K562 (cell line): ENCODE measurements at regions not wholly inside any gene's neighbourhood (a gene's known extent, or its start where the extent isn't known, plus 50 kb on each side); places are given as distances from the start of the nearest gene placed in this dataset.

Experiments used
- ATAC-seq: fragments of 200-7000 bp; cut with Tn5 transposase; 3 replicates; pipeline ENCODE4 v1.9.1; 2020; ENCODE audit warnings: moderate library complexity
- BruUV-seq: library from RNA; stranded (reverse); fragments of 400-500 nt; replicated peaks from 2 replicates; lab custom pipeline; 2021; lab: Mats Ljungman, UMichigan
- CTCF ChIA-PET: fragments of 300-600 bp; formaldehyde crosslinking; extraction: SDS; loops from one replicate; lab custom pipeline; 2021; ENCODE audit warnings: low intra/inter-chr PET ratio; lab: Yijun Ruan, JAX
- POLR2A ChIA-PET: fragments of 300-600, 350-650 bp; sonication (Branson Sonifier 250); formaldehyde crosslinking; extraction: SDS; loops from one replicate; lab custom pipeline; 2021; ENCODE audit warnings: antibody characterized with exemption, inconsistent platforms; lab: Yijun Ruan, JAX
- DNase-seq, 4 experiments: peaks; one replicate each; pipeline versions ENCODE4 v3.0.0 to v3.0.0-alpha.2; 2011 to 2018; ENCODE audit warnings: low spot score in 3 of 4, mixed read lengths in 3 of 4; ENCODE audit errors: extremely low read depth in 1 of 4
- FAIRE-seq: peaks from 2 replicates; lab custom pipeline; 2011; peaks lifted over from hg19 to GRCh38; lab: Jason Lieb, UNC
- H2AFZ ChIP-seq: 2 replicates; pipeline ENCODE4 v1.6.0; 2011; ENCODE audit warnings: low read depth, low read length, control low read depth, inconsistent platforms
- H3K27ac ChIP-seq: fragments of 200-600 bp; 3 replicates; pipeline ENCODE4 v1.8.0; 2011; ENCODE audit warnings: low read depth, mild to moderate bottlenecking, control low read depth, inconsistent platforms, low read length, moderate library complexity, mixed read lengths; ENCODE audit errors: extremely low read depth
- H3K27me3 ChIP-seq, 2 experiments: fragments of 300-600 bp in 1 of 2; 2 replicates in 1 of 2; 3 replicates in 1 of 2; pipeline versions ENCODE4 v1.6.0 to v1.8.0; 2011; ENCODE audit warnings: inconsistent platforms in 2 of 2, low read length in 2 of 2, mild to moderate bottlenecking in 1 of 2, mixed read lengths in 1 of 2, moderate library complexity in 1 of 2; ENCODE audit not compliant: control insufficient read depth in 2 of 2, insufficient read depth in 2 of 2
- H3K36me3 ChIP-seq: fragments of 300-600 bp; 3 replicates; pipeline ENCODE4 v1.8.0; 2011; ENCODE audit warnings: mild to moderate bottlenecking, low read length, inconsistent platforms; ENCODE audit not compliant: control insufficient read depth, insufficient read depth
- H3K4me1 ChIP-seq, 2 experiments: fragments of 200-600 bp in 1 of 2; replicated peaks in 1 of 2; 2 replicates in 1 of 2; 3 replicates in 1 of 2; pipeline versions ENCODE4 v1.5.1 to v1.8.0; 2011; ENCODE audit warnings: inconsistent platforms in 2 of 2, low read length in 2 of 2, mild to moderate bottlenecking in 1 of 2, mixed read lengths in 1 of 2, moderate library complexity in 1 of 2; ENCODE audit not compliant: control insufficient read depth in 2 of 2, insufficient read depth in 2 of 2
- H3K4me2 ChIP-seq: 2 replicates; pipeline ENCODE4 v1.6.1; 2011; ENCODE audit warnings: low read length, control low read depth, inconsistent platforms, mixed read lengths; ENCODE audit not compliant: insufficient read depth
- H3K4me3 ChIP-seq: fragments of 200-600 bp; sonication (generic), shearing (Covaris generic); 2 replicates; pipeline ENCODE4 v1.5.1; 2016; ENCODE audit warnings: control low read depth, inconsistent platforms
- H3K79me2 ChIP-seq: fragments of 200-600 bp; 3 replicates; pipeline ENCODE4 v1.8.0; 2011; ENCODE audit warnings: low read length, inconsistent platforms; ENCODE audit not compliant: control insufficient read depth, insufficient read depth
- H3K9ac ChIP-seq, 2 experiments: 2 replicates each; pipeline versions ENCODE4 v1.6.0 to v1.6.1; 2011; ENCODE audit warnings: low read depth in 2 of 2, low read length in 2 of 2, control low read depth in 1 of 2, inconsistent platforms in 1 of 2, mild to moderate bottlenecking in 1 of 2, mixed read lengths in 1 of 2; ENCODE audit not compliant: insufficient read depth in 1 of 2
- H3K9me1 ChIP-seq: one replicate; pipeline ENCODE4 v1.6.0; 2011; ENCODE audit warnings: inconsistent platforms, mild to moderate bottlenecking, low read length, moderate library complexity; ENCODE audit not compliant: control insufficient read depth, insufficient read depth
- H3K9me3 ChIP-seq: replicated peaks from 2 replicates; pipeline ENCODE4 v1.5.1; 2011; ENCODE audit warnings: low read depth, low read length, inconsistent platforms; ENCODE audit not compliant: control insufficient read depth, insufficient read depth
- H4K20me1 ChIP-seq: replicated peaks from 2 replicates; pipeline ENCODE4 v1.6.1; 2011; ENCODE audit warnings: low read length, inconsistent platforms, mixed read lengths; ENCODE audit not compliant: control insufficient read depth, insufficient read depth
- DACH1 ChIP-seq: fragments of 450-650 bp; IDR thresholded peaks from 2 replicates; pipeline ENCODE4 v1.6.1; 2018; ENCODE audit not compliant: partially characterized antibody
- ETV1 ChIP-seq: fragments of 450-650 bp; conservative IDR thresholded peaks from 2 replicates; pipeline ENCODE4 v1.6.1; 2016; ENCODE audit warnings: missing genetic modification characterization, control low read depth, low read depth, missing compliant biosample characterization
- HDAC1 ChIP-seq, 2 experiments: fragments of 450-650 bp; IDR thresholded peaks; 2 replicates each; pipeline ENCODE4 v1.6.1; 2016 to 2017; ENCODE audit warnings: inconsistent platforms in 1 of 2, mild to moderate bottlenecking in 1 of 2, moderate library complexity in 1 of 2
- KAT7 ChIP-seq: sonication (generic); formaldehyde crosslinking; IDR thresholded peaks from 2 replicates; pipeline ENCODE4 v1.8.0; 2022; ENCODE audit warnings: missing genetic modification reagents, mild to moderate bottlenecking, borderline replicate concordance
- KLF1 ChIP-seq: fragments of 450-650 bp; IDR thresholded peaks from 2 replicates; pipeline ENCODE4 v1.6.1; 2016; ENCODE audit warnings: missing genetic modification characterization, missing compliant biosample characterization
- L3MBTL2 ChIP-seq: fragments of 450-650 bp; IDR thresholded peaks from 2 replicates; pipeline ENCODE4 v1.6.1; 2016; ENCODE audit warnings: mild to moderate bottlenecking, moderate library complexity
- NFE2L1 ChIP-seq: fragments of 450-650 bp; IDR thresholded peaks from 2 replicates; pipeline ENCODE4 v1.6.1; 2016; ENCODE audit warnings: missing genetic modification characterization, low read depth, mild to moderate bottlenecking, missing compliant biosample characterization, moderate library complexity, borderline replicate concordance
- RBM22 ChIP-seq: fragments of 200-400 bp; formaldehyde crosslinking; IDR thresholded peaks from 2 replicates; pipeline ENCODE4 v1.6.1; 2018; ENCODE audit warnings: low read length, low read depth; ENCODE audit not compliant: poor library complexity, severe bottlenecking
- SRSF9 ChIP-seq: fragments of 200-400 bp; formaldehyde crosslinking; IDR thresholded peaks from 2 replicates; pipeline ENCODE4 v1.6.1; 2017; ENCODE audit warnings: low read depth, low read length, borderline replicate concordance
- ZNF143 ChIP-seq: sonication (generic); formaldehyde crosslinking; IDR thresholded peaks from 2 replicates; pipeline ENCODE4 v1.9.0; 2022; ENCODE audit warnings: mild to moderate bottlenecking, missing genetic modification reagents
- ZNF696 ChIP-seq: fragments of 250-450 bp; sonication (Bioruptor Pico); conservative IDR thresholded peaks from 2 replicates; pipeline ENCODE4 v1.4.0; 2020; ENCODE audit warnings: mild to moderate bottlenecking, moderate library complexity
- ZNF75A ChIP-seq: fragments of 450-650 bp; formaldehyde crosslinking; IDR thresholded peaks from 2 replicates; pipeline ENCODE4 v1.4.0; 2020; ENCODE audit warnings: mild to moderate bottlenecking
- ZNF766 ChIP-seq: fragments of 200-800 bp; sonication (Bioruptor generic); conservative IDR thresholded peaks from 2 replicates; pipeline ENCODE4 v1.6.1; 2016; ENCODE audit warnings: missing genetic modification characterization, missing compliant biosample characterization
- WGBS: fragments of 100-300 bp; shearing (Covaris generic); methylation state at CpG from one replicate; pipeline ENCODE4 v1.1.6; 2016; ENCODE audit warnings: low coverage, mixed read lengths; ENCODE audit not compliant: insufficient coverage; ENCODE audit errors: missing lambda C conversion rate; 5-methylcytosine and 5-hydroxymethylcytosine counted together
- in situ Hi-C: fragments of 300-500 bp; cut with MboI; formaldehyde crosslinking; loops from 4 replicates; pipeline ENCODE4 v1.15.0; 2018; ENCODE audit warnings: inconsistent platforms, mixed read lengths
- intact Hi-C: fragments of 100-400 bp; cut with micrococcal nuclease; formaldehyde crosslinking; loops from 2 replicates; pipeline ENCODE4 v1.14.2; 2022
- TF ChIP-seq, protein P1 (sequence below): sonication (generic); formaldehyde crosslinking; IDR thresholded peaks from 2 replicates; pipeline ENCODE4 v1.8.1; 2023; ENCODE audit warnings: mild to moderate bottlenecking, missing genetic modification reagents
- TF ChIP-seq, protein P2 (sequence below): sonication (generic); IDR thresholded peaks from 2 replicates; pipeline ENCODE4 v1.6.1; 2016

DNA sequence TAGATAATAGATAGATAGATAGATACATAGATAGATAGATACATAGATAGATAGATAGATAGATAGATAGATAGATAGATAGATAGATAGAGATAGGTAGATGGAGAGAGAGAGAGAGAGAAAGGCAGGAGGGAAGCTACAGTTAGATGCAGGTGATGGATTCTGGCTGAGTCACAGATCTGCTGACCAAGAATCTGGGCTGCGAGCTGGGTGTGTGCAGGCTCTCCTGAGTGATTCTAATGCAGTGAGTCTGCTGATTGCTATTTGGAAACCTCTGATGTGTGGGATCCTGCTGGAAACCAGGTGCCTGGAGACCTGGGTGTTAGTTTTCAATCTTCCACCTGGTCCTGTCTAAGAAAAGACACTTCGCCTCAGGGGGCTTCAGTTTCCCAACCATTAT, 1441.8 kb downstream of the TBC1D22A start:
- H3K4me2 ChIP-seq: no peak overlapping the region
- no peak for ATAC-seq
- no peaks in the 10 kb centered on the region for H3K4me1 ChIP-seq
- no peak overlapping the region for H3K4me3 ChIP-seq
- DNase-seq: no peak
- H3K27ac ChIP-seq: no peak overlapping the region
- ChIA-PET CTCF (no interaction called here), POLR2A (no interaction called here)
- H3K9me3 ChIP-seq: no peaks in the 10 kb centered on the region
- intact Hi-C loops: no loop called here
- H4K20me1 ChIP-seq: no peaks in the 10 kb centered on the region
- peak; percentile 9 for TF ChIP-seq DACH1
- TF ChIP-seq, protein P1, sequence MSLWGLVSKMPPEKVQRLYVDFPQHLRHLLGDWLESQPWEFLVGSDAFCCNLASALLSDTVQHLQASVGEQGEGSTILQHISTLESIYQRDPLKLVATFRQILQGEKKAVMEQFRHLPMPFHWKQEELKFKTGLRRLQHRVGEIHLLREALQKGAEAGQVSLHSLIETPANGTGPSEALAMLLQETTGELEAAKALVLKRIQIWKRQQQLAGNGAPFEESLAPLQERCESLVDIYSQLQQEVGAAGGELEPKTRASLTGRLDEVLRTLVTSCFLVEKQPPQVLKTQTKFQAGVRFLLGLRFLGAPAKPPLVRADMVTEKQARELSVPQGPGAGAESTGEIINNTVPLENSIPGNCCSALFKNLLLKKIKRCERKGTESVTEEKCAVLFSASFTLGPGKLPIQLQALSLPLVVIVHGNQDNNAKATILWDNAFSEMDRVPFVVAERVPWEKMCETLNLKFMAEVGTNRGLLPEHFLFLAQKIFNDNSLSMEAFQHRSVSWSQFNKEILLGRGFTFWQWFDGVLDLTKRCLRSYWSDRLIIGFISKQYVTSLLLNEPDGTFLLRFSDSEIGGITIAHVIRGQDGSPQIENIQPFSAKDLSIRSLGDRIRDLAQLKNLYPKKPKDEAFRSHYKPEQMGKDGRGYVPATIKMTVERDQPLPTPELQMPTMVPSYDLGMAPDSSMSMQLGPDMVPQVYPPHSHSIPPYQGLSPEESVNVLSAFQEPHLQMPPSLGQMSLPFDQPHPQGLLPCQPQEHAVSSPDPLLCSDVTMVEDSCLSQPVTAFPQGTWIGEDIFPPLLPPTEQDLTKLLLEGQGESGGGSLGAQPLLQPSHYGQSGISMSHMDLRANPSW (CRISPR knock-in tag): no peak
- in situ Hi-C loops: no loop called here
- no peak overlapping the region for H2AFZ ChIP-seq
- no peak overlapping the region for H3K9ac ChIP-seq
- no TSS peak for BruUV-seq
- peaks cover 0 to 7% of the 10 kb centered on the region in 2 experiments; a peak in 2 of 5 replicates for H3K27me3 ChIP-seq
- WGBS: 40% methylated on average over 2 of the region's 2 CpGs
- no peaks in the 10 kb centered on the region for H3K79me2 ChIP-seq
- no peaks in the 10 kb centered on the region for H3K9me1 ChIP-seq
- no peak for FAIRE-seq
- H3K36me3 ChIP-seq: no peaks in the 10 kb centered on the region

DNA sequence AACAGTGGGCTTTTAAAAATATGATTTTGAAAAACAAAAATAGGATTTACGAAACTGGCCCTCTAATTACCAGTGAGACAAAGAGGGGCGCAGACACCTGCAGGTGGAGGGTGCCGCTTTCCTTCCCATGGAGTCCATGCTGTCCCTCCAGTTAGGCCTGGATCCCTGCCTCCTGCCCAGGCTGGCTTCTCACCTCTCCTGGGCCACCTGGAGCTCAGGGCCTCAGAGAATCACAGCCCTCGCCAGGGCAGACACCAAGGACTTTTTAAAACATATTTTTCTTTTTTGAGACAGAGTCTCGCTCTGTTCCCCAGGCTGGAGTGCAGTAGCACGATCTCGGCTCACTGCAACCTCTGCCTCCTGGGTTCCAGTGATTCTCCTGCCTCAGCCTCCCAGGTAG, 1437.2 kb downstream of the TBC1D22A start:
- H3K36me3 ChIP-seq: no peaks in the 10 kb centered on the region
- ATAC-seq (no peak), FAIRE-seq (no peak), DNase-seq (no peak)
- BruUV-seq: no TSS peak
- intact Hi-C loops (no loop called here), in situ Hi-C loops (no loop called here)
- no peak overlapping the region for H2AFZ ChIP-seq
- H3K9me1 ChIP-seq: no peaks in the 10 kb centered on the region
- ChIA-PET POLR2A (no interaction called here), CTCF (no interaction called here)
- H3K4me1 ChIP-seq: no peaks in the 10 kb centered on the region
- no peaks in the 10 kb centered on the region for H3K79me2 ChIP-seq
- H3K27ac ChIP-seq: no peak overlapping the region
- 0% methylated on average over 3 of the region's 7 CpGs for WGBS
- H3K9ac ChIP-seq: no peak overlapping the region
- no peak overlapping the region for H3K4me3 ChIP-seq
- H4K20me1 ChIP-seq: no peaks in the 10 kb centered on the region; the same call in 1 of the 2 replicates
- H3K4me2 ChIP-seq: no peak overlapping the region
- H3K27me3 ChIP-seq: no peaks in the 10 kb centered on the region
- no peaks in the 10 kb centered on the region for H3K9me3 ChIP-seq
- TF ChIP-seq RBM22 (no peak), NFE2L1 (tag) (no peak), SRSF9 (no peak), ETV1 (tag) (no peak), L3MBTL2 (no peak), ZNF75A (CRISPR knock-in tag) (no peak), ZNF766 (CRISPR knock-in tag) (no peak), ZNF143 (CRISPR knock-in tag) (no peak), ZNF696 (CRISPR knock-in tag) (no peak), HDAC1 (IDR thresholded peaks at IDR 0.05) (no peak), KAT7 (CRISPR knock-in tag) (no peak), KLF1 (tag) (no peak)
- TF ChIP-seq, protein P2, sequence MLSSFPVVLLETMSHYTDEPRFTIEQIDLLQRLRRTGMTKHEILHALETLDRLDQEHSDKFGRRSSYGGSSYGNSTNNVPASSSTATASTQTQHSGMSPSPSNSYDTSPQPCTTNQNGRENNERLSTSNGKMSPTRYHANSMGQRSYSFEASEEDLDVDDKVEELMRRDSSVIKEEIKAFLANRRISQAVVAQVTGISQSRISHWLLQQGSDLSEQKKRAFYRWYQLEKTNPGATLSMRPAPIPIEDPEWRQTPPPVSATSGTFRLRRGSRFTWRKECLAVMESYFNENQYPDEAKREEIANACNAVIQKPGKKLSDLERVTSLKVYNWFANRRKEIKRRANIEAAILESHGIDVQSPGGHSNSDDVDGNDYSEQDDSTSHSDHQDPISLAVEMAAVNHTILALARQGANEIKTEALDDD: no peak
